ENCODE measurements at regions not wholly inside any gene's neighbourhood (a gene's known extent, or its start where the extent isn't known, plus 50 kb on each side); places are given as distances from the start of the nearest gene placed in this dataset.

DNA sequence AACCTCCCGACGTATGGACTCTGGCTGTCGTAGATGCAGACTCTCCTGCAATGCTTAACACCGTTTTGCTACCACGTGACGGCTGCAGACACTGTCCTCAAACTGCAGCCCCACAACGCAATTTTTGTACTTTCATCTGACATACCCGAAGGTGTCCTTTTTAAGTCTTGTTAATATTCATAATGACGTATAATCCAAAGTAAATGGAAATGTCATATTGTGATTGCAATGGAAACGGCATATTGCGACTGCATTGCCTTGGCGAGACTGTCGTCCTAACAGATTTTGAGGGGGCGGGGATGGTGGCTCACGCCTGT is 79.3 kb upstream of the TBC1D3K start:
- ChIA-PET CTCF (interaction anchor here (1.0 to 2.3 kb wide), 10 partner anchors 9 to 236 kb away, joined by 3 to 7 read pairs (median 4); partner anchors contain the start of gene SYNRG), POLR2A (no interaction called here)
- no peak for DNase-seq (ENCODE audit: extremely low spot score)

GRCh38 chr17:37844158-37844976 is 79.8 kb upstream of the TBC1D3K start:
- TF ChIP-seq, protein P1, sequence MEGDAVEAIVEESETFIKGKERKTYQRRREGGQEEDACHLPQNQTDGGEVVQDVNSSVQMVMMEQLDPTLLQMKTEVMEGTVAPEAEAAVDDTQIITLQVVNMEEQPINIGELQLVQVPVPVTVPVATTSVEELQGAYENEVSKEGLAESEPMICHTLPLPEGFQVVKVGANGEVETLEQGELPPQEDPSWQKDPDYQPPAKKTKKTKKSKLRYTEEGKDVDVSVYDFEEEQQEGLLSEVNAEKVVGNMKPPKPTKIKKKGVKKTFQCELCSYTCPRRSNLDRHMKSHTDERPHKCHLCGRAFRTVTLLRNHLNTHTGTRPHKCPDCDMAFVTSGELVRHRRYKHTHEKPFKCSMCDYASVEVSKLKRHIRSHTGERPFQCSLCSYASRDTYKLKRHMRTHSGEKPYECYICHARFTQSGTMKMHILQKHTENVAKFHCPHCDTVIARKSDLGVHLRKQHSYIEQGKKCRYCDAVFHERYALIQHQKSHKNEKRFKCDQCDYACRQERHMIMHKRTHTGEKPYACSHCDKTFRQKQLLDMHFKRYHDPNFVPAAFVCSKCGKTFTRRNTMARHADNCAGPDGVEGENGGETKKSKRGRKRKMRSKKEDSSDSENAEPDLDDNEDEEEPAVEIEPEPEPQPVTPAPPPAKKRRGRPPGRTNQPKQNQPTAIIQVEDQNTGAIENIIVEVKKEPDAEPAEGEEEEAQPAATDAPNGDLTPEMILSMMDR (IDR thresholded peaks at IDR 0.05; ENCODE audit: control extremely low read depth, extremely low read depth, low read depth, missing control alignments): peak; percentile 93
- POLR2A ChIA-PET: no interaction called here
- DNase-seq (ENCODE audit: extremely low spot score): peak; percentile 85

More for the DNA sequence above, 79.3 kb upstream of the TBC1D3K start:
- TF ChIP-seq, protein P1 (IDR thresholded peaks at IDR 0.05; ENCODE audit: control extremely low read depth, extremely low read depth, low read depth, missing control alignments): no peak

DNA sequence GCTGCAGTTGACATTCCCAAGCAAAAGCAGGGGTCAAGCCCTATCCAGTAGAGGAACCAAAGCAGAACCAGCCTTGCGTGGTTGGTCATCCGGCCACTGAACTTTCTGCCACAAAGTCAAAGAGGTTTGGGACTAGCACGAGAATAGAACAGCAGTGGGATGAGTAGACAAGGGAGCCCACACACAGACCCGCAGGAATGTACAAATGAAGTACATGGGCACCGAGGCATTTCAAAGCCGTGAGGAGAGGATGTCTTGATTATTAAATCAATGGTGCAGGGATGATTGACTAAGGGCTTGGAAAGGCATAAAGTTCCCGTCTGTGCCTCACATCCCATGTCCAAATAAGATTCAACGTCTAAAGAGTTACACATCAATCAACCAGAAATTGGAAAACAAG is 81.8 kb upstream of the TBC1D3K start:
- DNase-seq (ENCODE audit: extremely low spot score): no peak
- POLR2A ChIA-PET: no interaction called here
- TF ChIP-seq, protein P1 (IDR thresholded peaks at IDR 0.05; ENCODE audit: control extremely low read depth, extremely low read depth, low read depth, missing control alignments): no peak
- CTCF ChIA-PET: interaction anchor here (1.1 to 2.4 kb wide), 5 partner anchors 14 to 192 kb away, joined by 3 to 10 read pairs (median 4); no protein-coding TSS in a partner anchor

More at GRCh38 chr17:37844158-37844976, 79.8 kb upstream of the TBC1D3K start:
- CTCF ChIA-PET: interaction anchor here (0.8 to 2.4 kb wide), 19 partner anchors 10 to 317 kb away, joined by 3 to 10 read pairs (median 5); partner anchors contain the start of gene SYNRG

- DNase-seq (ENCODE audit: extremely low spot score): no peak
- ChIA-PET CTCF (interaction anchor here (0.6 to 1.3 kb wide), 6 partner anchors 8 to 141 kb away, joined by 3 to 4 read pairs (median 3); no protein-coding TSS in a partner anchor), POLR2A (no interaction called here)
- TF ChIP-seq, protein P1 (IDR thresholded peaks at IDR 0.05; ENCODE audit: control extremely low read depth, extremely low read depth, low read depth, missing control alignments): no peak
Measured at GRCh38 chr17:37841232-37841631, 83.0 kb upstream of the TBC1D3K start.

GRCh38 chr17:37840576-37840975 is 83.6 kb upstream of the TBC1D3K start:
- ChIA-PET CTCF (interaction anchor here (1.1 kb wide), 1 partner anchor 15 kb away, joined by 3 read pairs; no protein-coding TSS in a partner anchor), POLR2A (no interaction called here)
- TF ChIP-seq, protein P1 (IDR thresholded peaks at IDR 0.05; ENCODE audit: control extremely low read depth, extremely low read depth, low read depth, missing control alignments): no peak
- no peak for DNase-seq (ENCODE audit: extremely low spot score)

DNA sequence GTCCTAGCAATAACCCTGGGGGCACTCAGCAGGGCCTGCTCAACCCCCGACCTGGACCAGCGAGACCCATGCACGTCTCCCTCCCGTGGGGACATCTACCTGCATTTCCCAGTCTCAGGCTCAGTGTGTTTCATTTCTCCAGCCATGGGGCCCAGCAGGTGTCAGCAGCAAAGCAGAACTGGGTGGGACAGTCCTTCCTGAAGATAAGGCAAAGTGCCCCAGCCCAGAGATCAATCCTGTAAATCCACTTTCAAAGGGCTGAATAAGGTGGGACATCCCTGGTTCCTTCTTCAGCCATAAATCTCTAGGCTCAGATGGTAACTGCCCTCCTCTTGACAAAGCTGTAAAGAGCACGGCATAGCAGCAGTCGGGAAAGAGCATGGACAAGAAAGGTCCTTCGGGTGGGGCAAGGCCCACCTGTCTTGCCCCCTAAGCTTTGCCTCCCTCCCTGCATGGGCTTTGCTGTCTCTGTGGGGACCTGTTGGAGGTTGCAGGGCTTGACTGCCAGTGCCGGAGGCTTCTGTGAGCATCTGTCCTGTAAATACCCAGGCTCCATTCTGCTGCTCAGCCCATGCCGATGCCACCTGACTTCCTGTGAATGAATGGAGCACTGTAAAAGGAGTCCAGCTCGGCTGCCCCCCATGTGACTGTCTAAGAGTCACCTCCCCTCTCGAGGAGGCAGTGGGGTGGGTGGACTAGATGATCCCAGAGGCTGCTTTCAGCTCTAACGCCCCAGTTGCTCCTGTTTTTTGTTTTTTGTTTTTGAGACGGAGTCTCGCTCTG is 84.8 kb upstream of the TBC1D3K start:
- ChIA-PET POLR2A (no interaction called here), CTCF (interaction anchor here (0.9 to 1.4 kb wide), 2 partner anchors 11 to 16 kb away, joined by 3 read pairs; no protein-coding TSS in a partner anchor)
- no peak for DNase-seq (ENCODE audit: extremely low spot score)
- TF ChIP-seq, protein P1 (IDR thresholded peaks at IDR 0.05; ENCODE audit: control extremely low read depth, extremely low read depth, low read depth, missing control alignments): no peak

All from GM10248 (cell line).